ENCODE measurements at regions not wholly inside any gene's neighbourhood (a gene's known extent, or its start where the extent isn't known, plus 50 kb on each side); places are given as distances from the start of the nearest gene placed in this dataset.

DNA sequence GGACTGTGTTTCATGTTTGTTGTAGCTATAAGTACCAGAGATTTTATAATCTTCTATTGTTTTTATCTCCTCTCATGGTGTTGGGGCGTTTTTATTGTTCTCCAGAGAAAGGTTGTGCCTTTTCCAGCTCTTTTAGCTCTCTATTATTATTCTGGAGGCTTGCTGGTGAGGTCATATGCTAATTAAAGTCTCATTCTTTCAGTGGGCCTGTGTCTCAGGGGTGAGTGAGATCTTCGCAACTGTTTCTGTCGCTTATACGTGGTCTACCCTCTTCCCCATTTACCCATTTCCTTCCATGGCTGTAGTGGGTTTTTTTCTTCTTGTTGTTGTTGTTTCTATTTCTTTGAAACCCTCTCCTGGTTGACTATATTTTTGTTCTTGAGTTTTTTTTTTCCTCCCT lies 584.9 kb downstream of the TMEM182 start:
- TF ChIP-seq, protein P1, sequence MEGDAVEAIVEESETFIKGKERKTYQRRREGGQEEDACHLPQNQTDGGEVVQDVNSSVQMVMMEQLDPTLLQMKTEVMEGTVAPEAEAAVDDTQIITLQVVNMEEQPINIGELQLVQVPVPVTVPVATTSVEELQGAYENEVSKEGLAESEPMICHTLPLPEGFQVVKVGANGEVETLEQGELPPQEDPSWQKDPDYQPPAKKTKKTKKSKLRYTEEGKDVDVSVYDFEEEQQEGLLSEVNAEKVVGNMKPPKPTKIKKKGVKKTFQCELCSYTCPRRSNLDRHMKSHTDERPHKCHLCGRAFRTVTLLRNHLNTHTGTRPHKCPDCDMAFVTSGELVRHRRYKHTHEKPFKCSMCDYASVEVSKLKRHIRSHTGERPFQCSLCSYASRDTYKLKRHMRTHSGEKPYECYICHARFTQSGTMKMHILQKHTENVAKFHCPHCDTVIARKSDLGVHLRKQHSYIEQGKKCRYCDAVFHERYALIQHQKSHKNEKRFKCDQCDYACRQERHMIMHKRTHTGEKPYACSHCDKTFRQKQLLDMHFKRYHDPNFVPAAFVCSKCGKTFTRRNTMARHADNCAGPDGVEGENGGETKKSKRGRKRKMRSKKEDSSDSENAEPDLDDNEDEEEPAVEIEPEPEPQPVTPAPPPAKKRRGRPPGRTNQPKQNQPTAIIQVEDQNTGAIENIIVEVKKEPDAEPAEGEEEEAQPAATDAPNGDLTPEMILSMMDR (IDR thresholded peaks at IDR 0.05) = no peak
- TF ChIP-seq, protein P2, sequence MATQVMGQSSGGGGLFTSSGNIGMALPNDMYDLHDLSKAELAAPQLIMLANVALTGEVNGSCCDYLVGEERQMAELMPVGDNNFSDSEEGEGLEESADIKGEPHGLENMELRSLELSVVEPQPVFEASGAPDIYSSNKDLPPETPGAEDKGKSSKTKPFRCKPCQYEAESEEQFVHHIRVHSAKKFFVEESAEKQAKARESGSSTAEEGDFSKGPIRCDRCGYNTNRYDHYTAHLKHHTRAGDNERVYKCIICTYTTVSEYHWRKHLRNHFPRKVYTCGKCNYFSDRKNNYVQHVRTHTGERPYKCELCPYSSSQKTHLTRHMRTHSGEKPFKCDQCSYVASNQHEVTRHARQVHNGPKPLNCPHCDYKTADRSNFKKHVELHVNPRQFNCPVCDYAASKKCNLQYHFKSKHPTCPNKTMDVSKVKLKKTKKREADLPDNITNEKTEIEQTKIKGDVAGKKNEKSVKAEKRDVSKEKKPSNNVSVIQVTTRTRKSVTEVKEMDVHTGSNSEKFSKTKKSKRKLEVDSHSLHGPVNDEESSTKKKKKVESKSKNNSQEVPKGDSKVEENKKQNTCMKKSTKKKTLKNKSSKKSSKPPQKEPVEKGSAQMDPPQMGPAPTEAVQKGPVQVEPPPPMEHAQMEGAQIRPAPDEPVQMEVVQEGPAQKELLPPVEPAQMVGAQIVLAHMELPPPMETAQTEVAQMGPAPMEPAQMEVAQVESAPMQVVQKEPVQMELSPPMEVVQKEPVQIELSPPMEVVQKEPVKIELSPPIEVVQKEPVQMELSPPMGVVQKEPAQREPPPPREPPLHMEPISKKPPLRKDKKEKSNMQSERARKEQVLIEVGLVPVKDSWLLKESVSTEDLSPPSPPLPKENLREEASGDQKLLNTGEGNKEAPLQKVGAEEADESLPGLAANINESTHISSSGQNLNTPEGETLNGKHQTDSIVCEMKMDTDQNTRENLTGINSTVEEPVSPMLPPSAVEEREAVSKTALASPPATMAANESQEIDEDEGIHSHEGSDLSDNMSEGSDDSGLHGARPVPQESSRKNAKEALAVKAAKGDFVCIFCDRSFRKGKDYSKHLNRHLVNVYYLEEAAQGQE (IDR thresholded peaks at IDR 0.05; ENCODE audit: insufficient read depth in 1 of 2, low read depth in 2 of 2, low read length in 1 of 2) = no peak
- TF ChIP-seq TCF7L2 (IDR thresholded peaks at IDR 0.05; ENCODE audit: low read depth, low read length) (no peak), POLR2AphosphoS5 (IDR thresholded peaks at IDR 0.05; ENCODE audit: low read depth, low read length) (no peak), SIN3A (IDR thresholded peaks at IDR 0.05; ENCODE audit: borderline replicate concordance, insufficient read depth, low read depth, low read length) (no peak)

All from Panc1 (cell line).